Esophagus squamous epithelium (tissue), 5 donors: ENCODE measurements at regions not wholly inside any gene's neighbourhood (a gene's known extent, or its start where the extent isn't known, plus 50 kb on each side); places are given as distances from the start of the nearest gene placed in this dataset.

Experiments
- DNase-seq: peaks from one replicate; lab custom pipeline; 2025; lab: John Stamatoyannopoulos, UW
- H3K27ac ChIP-seq, 4 donors: fragments of 200-600 bp; sonication (generic); one replicate each; pipeline ENCODE4 v1.5.1; 2016 to 2019; ENCODE audit warnings: mild to moderate bottlenecking in 1 of 4
- H3K27me3 ChIP-seq, 4 donors: fragments of 200-600 bp; sonication (generic); 1 replicate in 3 of 4; 2 replicates in 1 of 4; pipeline versions ENCODE4 v1.5.1 to v1.6.0; 2017 to 2021; ENCODE audit warnings: antibody characterized with exemption in 1 of 4
- H3K36me3 ChIP-seq, 3 donors: fragments of 200-600 bp; sonication (generic); one replicate each; pipeline ENCODE4 v1.5.1; 2016 to 2019
- H3K4me1 ChIP-seq, 3 donors: fragments of 200-600 bp; sonication (generic); one replicate each; pipeline ENCODE4 v1.5.1; 2017 to 2019
- H3K4me3 ChIP-seq, 4 donors: fragments of 200-600 bp; sonication (generic); 1 replicate in 3 of 4; 2 replicates in 1 of 4; pipeline ENCODE4 v1.5.1; 2016 to 2019; ENCODE audit warnings: mild to moderate bottlenecking in 2 of 4, moderate library complexity in 1 of 4
- H3K9me3 ChIP-seq, 3 donors: fragments of 200-600 bp; sonication (generic); one replicate each; pipeline ENCODE4 v1.5.1; 2016 to 2019
- POLR2A ChIP-seq, 4 donors: fragments of 450-650 bp; IDR thresholded peaks; one replicate each; pipeline ENCODE4 v1.6.1; 2017; ENCODE audit warnings: antibody characterized with exemption in 4 of 4, mild to moderate bottlenecking in 4 of 4, moderate library complexity in 3 of 4
- WGBS, 2 donors: methylation state at CpG; one replicate each; pipeline ENCODE4 v1.1.5; 2018; 5-methylcytosine and 5-hydroxymethylcytosine counted together
- intact Hi-C: fragments of 100-400 bp; cut with DNase I; formaldehyde crosslinking; loops from one replicate; pipeline ENCODE4 v1.15.0; 2022
- TF ChIP-seq, protein P1 (sequence below), 6 experiments: fragments of 450-650 bp in 4 of 6; fragments of 200-600 bp in 2 of 6; sonication (generic) in 2 of 6; IDR thresholded peaks; one replicate each; pipeline ENCODE4 v1.5.1; 2016 to 2019; ENCODE audit warnings: antibody characterized with exemption in 6 of 6, mild to moderate bottlenecking in 4 of 6, moderate library complexity in 4 of 6
- donor health status: DM: yes; HTN: yes; CAD: no.

DNA sequence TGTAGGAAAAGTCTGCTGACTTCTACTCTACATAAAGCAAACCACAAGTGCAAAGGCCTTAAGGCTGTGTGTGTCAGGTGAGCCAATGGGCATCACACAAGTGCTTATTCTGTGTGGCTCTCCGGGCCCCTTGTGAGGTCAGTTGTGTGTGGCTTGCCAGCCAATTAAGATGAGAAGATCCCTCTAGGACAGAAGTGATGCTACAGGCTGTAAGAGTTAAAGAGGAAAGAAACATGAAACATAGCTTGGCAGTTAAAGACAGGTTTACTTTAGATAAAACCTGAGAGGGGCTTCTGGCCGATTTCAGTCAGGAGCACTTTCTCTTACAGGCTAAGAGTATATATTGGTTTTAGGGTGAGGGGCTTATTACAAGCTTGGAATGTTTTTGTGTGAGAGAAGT is 242.4 kb downstream of the NFATC2 start:
- intact Hi-C loops: loop anchor here (10.0 kb wide), 1 partner anchor 75 kb away; no protein-coding TSS in a partner anchor
- 55 to 75% methylated on average over 2 of the region's 2 CpGs for WGBS, 2 donors

DNA sequence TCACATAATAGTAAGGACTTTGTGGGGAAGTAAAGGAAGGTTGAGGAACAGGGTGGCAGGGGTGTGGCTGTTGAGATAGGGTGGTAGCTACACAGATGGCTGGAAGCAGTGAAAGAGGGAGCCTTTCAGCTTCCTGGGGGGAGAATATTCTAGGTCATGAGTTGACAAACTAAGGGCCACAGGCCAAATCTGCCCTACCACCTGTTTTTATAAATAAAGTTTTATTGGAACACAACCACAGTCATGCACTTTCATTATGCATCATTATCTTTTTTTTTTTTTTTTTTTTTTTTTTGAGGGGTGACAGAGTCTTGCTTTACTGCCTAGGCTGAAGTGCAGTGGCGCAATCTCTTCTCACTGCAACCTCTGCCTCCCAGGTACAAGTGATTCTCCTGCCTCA is 243.1 kb downstream of the NFATC2 start:
- H3K9me3 ChIP-seq: no peaks in the 10 kb centered on the region
- 67 to 100% methylated on average over 1 of the region's 1 CpG for WGBS, 2 donors
- H3K27me3 ChIP-seq: peaks cover 0 to 9% (median 0%) of the 10 kb centered on the region in 4 donors
- DNase-seq: no peak
- H3K27ac ChIP-seq: no peak overlapping the region
- no peak for TF ChIP-seq POLR2A (IDR thresholded peaks at IDR 0.05)
- TF ChIP-seq, protein P1, sequence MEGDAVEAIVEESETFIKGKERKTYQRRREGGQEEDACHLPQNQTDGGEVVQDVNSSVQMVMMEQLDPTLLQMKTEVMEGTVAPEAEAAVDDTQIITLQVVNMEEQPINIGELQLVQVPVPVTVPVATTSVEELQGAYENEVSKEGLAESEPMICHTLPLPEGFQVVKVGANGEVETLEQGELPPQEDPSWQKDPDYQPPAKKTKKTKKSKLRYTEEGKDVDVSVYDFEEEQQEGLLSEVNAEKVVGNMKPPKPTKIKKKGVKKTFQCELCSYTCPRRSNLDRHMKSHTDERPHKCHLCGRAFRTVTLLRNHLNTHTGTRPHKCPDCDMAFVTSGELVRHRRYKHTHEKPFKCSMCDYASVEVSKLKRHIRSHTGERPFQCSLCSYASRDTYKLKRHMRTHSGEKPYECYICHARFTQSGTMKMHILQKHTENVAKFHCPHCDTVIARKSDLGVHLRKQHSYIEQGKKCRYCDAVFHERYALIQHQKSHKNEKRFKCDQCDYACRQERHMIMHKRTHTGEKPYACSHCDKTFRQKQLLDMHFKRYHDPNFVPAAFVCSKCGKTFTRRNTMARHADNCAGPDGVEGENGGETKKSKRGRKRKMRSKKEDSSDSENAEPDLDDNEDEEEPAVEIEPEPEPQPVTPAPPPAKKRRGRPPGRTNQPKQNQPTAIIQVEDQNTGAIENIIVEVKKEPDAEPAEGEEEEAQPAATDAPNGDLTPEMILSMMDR (IDR thresholded peaks at IDR 0.05): no peak
- H3K4me3 ChIP-seq: no peak overlapping the region
- H3K36me3 ChIP-seq: no peaks in the 10 kb centered on the region
- H3K4me1 ChIP-seq: no peaks in the 10 kb centered on the region
- intact Hi-C loops: no loop called here

More for the DNA sequence above, 242.4 kb downstream of the NFATC2 start:
- Histone ChIP-seq H3K27ac (no peak overlapping the region), H3K36me3 (no peaks in the 10 kb centered on the region), H3K27me3 (peaks cover 0 to 9% (median 0%) of the 10 kb centered on the region in 4 donors), H3K9me3 (no peaks in the 10 kb centered on the region), H3K4me3 (no peak overlapping the region), H3K4me1 (no peaks in the 10 kb centered on the region)
- TF ChIP-seq, protein P1 (IDR thresholded peaks at IDR 0.05): no peak
- no peak for TF ChIP-seq POLR2A (IDR thresholded peaks at IDR 0.05)
- no peak for DNase-seq

DNA sequence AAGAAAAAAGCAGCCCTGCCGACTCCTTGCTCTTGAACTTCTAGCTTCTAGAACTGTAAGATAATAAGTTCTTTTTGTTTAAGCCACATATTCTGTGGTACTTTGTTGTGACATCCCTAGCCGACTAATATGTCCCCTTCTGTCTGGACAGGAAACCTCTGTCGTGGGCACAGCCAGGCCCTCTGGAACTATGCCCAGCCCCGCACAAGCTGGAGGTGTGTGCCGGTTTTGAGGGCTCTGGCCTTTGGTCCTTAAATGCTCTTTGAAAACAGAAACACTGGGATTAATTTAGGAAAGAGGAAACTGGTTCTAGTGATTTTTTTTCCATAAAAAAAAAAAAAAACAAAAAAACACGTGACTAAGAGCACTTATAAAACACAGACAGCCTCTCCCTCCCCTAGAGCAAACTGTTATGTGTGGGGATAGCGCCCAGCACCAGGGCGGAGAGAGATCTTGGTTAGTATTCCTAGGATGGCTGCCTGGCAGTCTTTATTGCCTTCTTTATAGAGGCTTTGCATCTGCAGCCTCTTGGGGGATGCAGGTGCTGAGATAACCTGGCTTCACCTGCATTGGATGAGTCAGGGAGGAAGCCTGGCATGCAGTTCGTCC is 244.3 kb downstream of the NFATC2 start:
- Histone ChIP-seq H3K36me3 (no peaks in the 10 kb centered on the region), H3K27ac (no peak overlapping the region), H3K4me1 (no peaks in the 10 kb centered on the region), H3K9me3 (no peaks in the 10 kb centered on the region), H3K4me3 (no peak overlapping the region), H3K27me3 (peaks cover 0 to 14% (median 0%) of the 10 kb centered on the region in 4 donors)
- intact Hi-C loops: no loop called here
- DNase-seq: no peak
- no peak for TF ChIP-seq POLR2A (IDR thresholded peaks at IDR 0.05)
- TF ChIP-seq, protein P1 (IDR thresholded peaks at IDR 0.05): no peak
- 41 to 62% methylated on average over 8 to 9 of the region's 9 CpGs for WGBS, 2 donors

DNA sequence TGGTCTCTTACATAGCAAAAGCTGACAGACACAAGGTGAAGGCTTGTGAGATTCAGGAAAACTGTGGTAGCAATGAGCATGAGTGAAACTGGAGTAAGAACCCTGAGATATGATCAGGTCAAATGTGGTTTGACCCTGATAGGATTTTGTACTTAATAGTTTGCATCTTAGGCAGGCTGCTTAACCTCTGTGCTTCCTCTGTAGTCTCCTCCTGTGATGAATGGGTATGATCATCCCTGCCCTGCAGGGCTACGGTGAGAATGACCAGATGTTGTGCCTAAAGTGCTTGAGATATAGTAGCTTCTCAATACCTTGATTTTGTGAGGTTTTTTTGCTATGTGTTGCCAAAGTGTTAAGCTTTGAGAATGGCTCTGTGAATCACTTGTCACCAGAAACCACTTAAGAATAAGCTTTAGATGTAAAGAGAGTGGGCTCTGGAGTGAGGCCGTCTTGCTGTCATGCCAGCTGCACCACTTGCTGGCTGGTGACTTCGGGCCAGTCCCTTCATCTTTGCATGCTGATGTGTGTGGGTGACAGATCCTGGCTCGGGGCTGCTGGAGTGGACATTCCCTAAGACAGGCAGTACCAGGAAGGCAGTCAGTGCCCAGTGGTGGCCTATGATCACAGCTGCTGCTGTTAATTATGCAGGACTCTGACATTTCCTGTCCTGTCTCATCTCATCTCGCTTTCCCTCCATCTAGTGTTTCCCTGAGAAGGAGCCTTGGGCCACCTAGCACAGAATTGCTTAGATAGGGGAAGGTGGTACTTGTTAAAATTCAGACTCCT is 254.7 kb downstream of the NFATC2 start:
- intact Hi-C loops: no loop called here
- peaks cover 0 to 16% (median 0%) of the 10 kb centered on the region in 4 donors for H3K27me3 ChIP-seq
- 43 to 69% methylated on average over 2 of the region's 5 CpGs for WGBS, 2 donors

More for the DNA sequence above, 254.7 kb downstream of the NFATC2 start:
- Histone ChIP-seq H3K4me1 (no peaks in the 10 kb centered on the region), H3K4me3 (no peak overlapping the region), H3K36me3 (no peaks in the 10 kb centered on the region), H3K9me3 (no peaks in the 10 kb centered on the region), H3K27ac (no peak overlapping the region)
- no peak for TF ChIP-seq POLR2A (IDR thresholded peaks at IDR 0.05)
- TF ChIP-seq, protein P1 (IDR thresholded peaks at IDR 0.05): no peak
- no peak for DNase-seq
